OCI-LY1 (cell line): ENCODE measurements at regions not wholly inside any gene's neighbourhood (a gene's known extent, or its start where the extent isn't known, plus 50 kb on each side); places are given as distances from the start of the nearest gene placed in this dataset.

Source experiments
- CTCF ChIP-seq: fragments of 200-600 bp; sonication (generic), shearing (Covaris generic); IDR thresholded peaks from 2 replicates; pipeline ENCODE4 v1.5.1; 2017; ENCODE audit warnings: mild to moderate bottlenecking, antibody characterized with exemption, low read length, moderate library complexity, mixed read lengths
- EZH2 ChIP-seq: fragments of 200-600 bp; sonication (generic), shearing (Covaris generic); IDR thresholded peaks from 2 replicates; pipeline ENCODE4 v1.8.0; 2017; ENCODE audit warnings: borderline replicate concordance, mixed run types, mild to moderate bottlenecking, antibody characterized with exemption, low read length, moderate library complexity, mixed read lengths

GRCh38 chr2:21945658-21946057, 821.9 kb downstream of the TDRD15 start:
- no peak for TF ChIP-seq EZH2
- no peak for TF ChIP-seq CTCF
